Neural cell (in vitro differentiated cells): ENCODE measurements at regions not wholly inside any gene's neighbourhood (a gene's known extent, or its start where the extent isn't known, plus 50 kb on each side); places are given as distances from the start of the nearest gene placed in this dataset.

ENCODE experiments used
- H2AFZ ChIP-seq: fragments of 200-600, 300-800 bp; sonication (generic), shearing (Covaris generic); 2 replicates; pipeline ENCODE4 v1.6.0; 2014; ENCODE audit warnings: low read depth, mild to moderate bottlenecking, antibody characterized with exemption, low read length, moderate library complexity
- H3F3A ChIP-seq: fragments of 200-600 bp; shearing (Covaris generic); 2 replicates; pipeline ENCODE4 v1.6.1; 2016; ENCODE audit warnings: mild to moderate bottlenecking, moderate library complexity, mixed read lengths, antibody characterized with exemption, low read length; ENCODE audit not compliant: insufficient read depth, poor library complexity, severe bottlenecking
- H3K27ac ChIP-seq: fragments of 200-600, 300-800 bp; sonication (generic), shearing (Covaris generic); 2 replicates; pipeline ENCODE4 v1.5.1; 2014; ENCODE audit warnings: mild to moderate bottlenecking, low read length, moderate library complexity
- H3K27me3 ChIP-seq: fragments of 300-800, 200-600 bp; sonication (generic), shearing (Covaris generic); 2 replicates; pipeline ENCODE4 v1.6.0; 2014; ENCODE audit warnings: mild to moderate bottlenecking, low read depth, low read length, moderate library complexity; ENCODE audit not compliant: insufficient read depth
- H3K36me3 ChIP-seq: fragments of 300-800, 200-600 bp; sonication (generic), shearing (Covaris generic); 2 replicates; pipeline ENCODE4 v1.5.1; 2014; ENCODE audit warnings: mild to moderate bottlenecking, antibody characterized with exemption, low read length, moderate library complexity; ENCODE audit not compliant: insufficient read depth
- H3K4me2 ChIP-seq: fragments of 300-800, 200-600 bp; sonication (generic), shearing (Covaris generic); 2 replicates; pipeline ENCODE4 v1.6.0; 2014; ENCODE audit warnings: mild to moderate bottlenecking, low read length
- H3K4me3 ChIP-seq: fragments of 300-800, 200-600 bp; sonication (generic), shearing (Covaris generic); 2 replicates; pipeline ENCODE4 v1.5.1; 2014; ENCODE audit warnings: mild to moderate bottlenecking, low read length, moderate library complexity
- H3K79me2 ChIP-seq: fragments of 200-600 bp; shearing (Covaris generic); replicated peaks from 2 replicates; pipeline ENCODE4 v1.6.0; 2014; ENCODE audit warnings: mild to moderate bottlenecking, low read length, moderate library complexity; ENCODE audit not compliant: insufficient read depth
- H3K9ac ChIP-seq: fragments of 300-800, 200-600 bp; sonication (generic), shearing (Covaris generic); 2 replicates; pipeline ENCODE4 v1.6.1; 2016; ENCODE audit warnings: mild to moderate bottlenecking, low read length, mixed read lengths
- H3K9me2 ChIP-seq: fragments of 200-600 bp; shearing (Covaris generic); 2 replicates; pipeline ENCODE4 v1.6.1; 2016; ENCODE audit warnings: mild to moderate bottlenecking, low read length, mixed read lengths; ENCODE audit not compliant: insufficient read depth
- H3K9me3 ChIP-seq: fragments of 200-600, 300-800 bp; sonication (generic), shearing (Covaris generic); 2 replicates; pipeline ENCODE4 v1.6.1; 2016; ENCODE audit warnings: mild to moderate bottlenecking, mixed run types, low read length, moderate library complexity, mixed read lengths
- H4K20me1 ChIP-seq: fragments of 200-600 bp; shearing (Covaris generic); 2 replicates; pipeline ENCODE4 v1.6.1; 2016; ENCODE audit warnings: mild to moderate bottlenecking, mixed run types; ENCODE audit not compliant: insufficient read depth
- EP300 ChIP-seq: fragments of 450-650 bp; conservative IDR thresholded peaks from 2 replicates; pipeline ENCODE4 v1.6.1; 2014; ENCODE audit warnings: antibody characterized with exemption, mild to moderate bottlenecking, moderate library complexity; ENCODE audit not compliant: poor library complexity, severe bottlenecking
- EZH2 ChIP-seq: fragments of 200-600, 300-800 bp; shearing (Covaris generic), sonication (generic); IDR thresholded peaks from 2 replicates; pipeline ENCODE4 v1.6.1; 2014; ENCODE audit warnings: antibody characterized with exemption, low read length, borderline replicate concordance, mild to moderate bottlenecking; ENCODE audit not compliant: insufficient read depth, poor library complexity, severe bottlenecking
- MXI1 ChIP-seq: fragments of 450-650 bp; conservative IDR thresholded peaks from 2 replicates; pipeline ENCODE4 v1.6.1; 2014; ENCODE audit warnings: antibody characterized with exemption, mild to moderate bottlenecking; ENCODE audit not compliant: poor library complexity, severe bottlenecking
- POLR2AphosphoS5 ChIP-seq: IDR thresholded peaks from 2 replicates; pipeline ENCODE4 v1.6.1; 2012
- RAD21 ChIP-seq: fragments of 450-650 bp; conservative IDR thresholded peaks from 2 replicates; pipeline ENCODE4 v1.6.1; 2014; ENCODE audit warnings: antibody characterized with exemption, mild to moderate bottlenecking, moderate library complexity
- SMC3 ChIP-seq: fragments of 450-650 bp; conservative IDR thresholded peaks from 2 replicates; pipeline ENCODE4 v1.6.1; 2014; ENCODE audit warnings: antibody characterized with exemption, mild to moderate bottlenecking, moderate library complexity; ENCODE audit not compliant: poor library complexity
- TAF1 ChIP-seq: IDR thresholded peaks from 2 replicates; pipeline ENCODE4 v1.6.1; 2012; ENCODE audit warnings: low read depth
- TF ChIP-seq, protein P1 (sequence below): fragments of 450-650 bp; IDR thresholded peaks from 2 replicates; pipeline ENCODE4 v1.5.1; 2014; ENCODE audit warnings: antibody characterized with exemption, mild to moderate bottlenecking, moderate library complexity; ENCODE audit not compliant: poor library complexity, severe bottlenecking
- TF ChIP-seq, protein P2 (sequence below): IDR thresholded peaks from 2 replicates; pipeline ENCODE4 v1.6.1; 2012; ENCODE audit warnings: borderline replicate concordance

DNA sequence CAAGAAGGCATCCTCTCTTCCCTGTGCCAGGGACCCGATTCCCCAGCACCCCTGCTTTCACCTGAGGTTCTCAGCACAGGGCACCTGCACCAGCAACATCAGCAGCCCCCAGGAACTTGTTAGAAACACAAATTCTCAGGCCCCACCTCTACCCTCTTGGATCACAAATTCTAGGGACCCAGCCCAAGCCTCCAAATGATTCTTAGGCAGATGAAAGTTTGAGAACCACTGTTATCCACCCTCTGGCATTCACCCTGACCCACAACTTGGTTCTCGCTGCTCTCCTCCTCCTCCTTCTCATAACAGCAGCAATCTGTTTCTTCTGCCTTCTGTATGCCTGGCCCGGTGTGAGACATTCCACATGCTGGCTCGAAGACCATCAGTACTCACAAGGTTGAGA is 60.3 kb upstream of the HIVEP3 start:
- Histone ChIP-seq H3K79me2 (no peaks in the 10 kb centered on the region), H4K20me1 (no peaks in the 10 kb centered on the region), H3K4me2 (no peak overlapping the region), H3K27me3 (no peaks in the 10 kb centered on the region), H3K9ac (no peak overlapping the region), H3K9me2 (no peaks in the 10 kb centered on the region), H3K36me3 (no peaks in the 10 kb centered on the region), H3F3A (no peaks in the 10 kb centered on the region), H3K9me3 (no peaks in the 10 kb centered on the region), H3K4me3 (no peak overlapping the region), H2AFZ (no peak overlapping the region), H3K27ac (no peak overlapping the region)
- TF ChIP-seq EZH2 (no peak), MXI1 (no peak), EP300 (no peak), TAF1 (no peak), SMC3 (no peak), RAD21 (no peak), POLR2AphosphoS5 (no peak)
- TF ChIP-seq, protein P1, sequence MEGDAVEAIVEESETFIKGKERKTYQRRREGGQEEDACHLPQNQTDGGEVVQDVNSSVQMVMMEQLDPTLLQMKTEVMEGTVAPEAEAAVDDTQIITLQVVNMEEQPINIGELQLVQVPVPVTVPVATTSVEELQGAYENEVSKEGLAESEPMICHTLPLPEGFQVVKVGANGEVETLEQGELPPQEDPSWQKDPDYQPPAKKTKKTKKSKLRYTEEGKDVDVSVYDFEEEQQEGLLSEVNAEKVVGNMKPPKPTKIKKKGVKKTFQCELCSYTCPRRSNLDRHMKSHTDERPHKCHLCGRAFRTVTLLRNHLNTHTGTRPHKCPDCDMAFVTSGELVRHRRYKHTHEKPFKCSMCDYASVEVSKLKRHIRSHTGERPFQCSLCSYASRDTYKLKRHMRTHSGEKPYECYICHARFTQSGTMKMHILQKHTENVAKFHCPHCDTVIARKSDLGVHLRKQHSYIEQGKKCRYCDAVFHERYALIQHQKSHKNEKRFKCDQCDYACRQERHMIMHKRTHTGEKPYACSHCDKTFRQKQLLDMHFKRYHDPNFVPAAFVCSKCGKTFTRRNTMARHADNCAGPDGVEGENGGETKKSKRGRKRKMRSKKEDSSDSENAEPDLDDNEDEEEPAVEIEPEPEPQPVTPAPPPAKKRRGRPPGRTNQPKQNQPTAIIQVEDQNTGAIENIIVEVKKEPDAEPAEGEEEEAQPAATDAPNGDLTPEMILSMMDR, result no peak
- TF ChIP-seq, protein P2, sequence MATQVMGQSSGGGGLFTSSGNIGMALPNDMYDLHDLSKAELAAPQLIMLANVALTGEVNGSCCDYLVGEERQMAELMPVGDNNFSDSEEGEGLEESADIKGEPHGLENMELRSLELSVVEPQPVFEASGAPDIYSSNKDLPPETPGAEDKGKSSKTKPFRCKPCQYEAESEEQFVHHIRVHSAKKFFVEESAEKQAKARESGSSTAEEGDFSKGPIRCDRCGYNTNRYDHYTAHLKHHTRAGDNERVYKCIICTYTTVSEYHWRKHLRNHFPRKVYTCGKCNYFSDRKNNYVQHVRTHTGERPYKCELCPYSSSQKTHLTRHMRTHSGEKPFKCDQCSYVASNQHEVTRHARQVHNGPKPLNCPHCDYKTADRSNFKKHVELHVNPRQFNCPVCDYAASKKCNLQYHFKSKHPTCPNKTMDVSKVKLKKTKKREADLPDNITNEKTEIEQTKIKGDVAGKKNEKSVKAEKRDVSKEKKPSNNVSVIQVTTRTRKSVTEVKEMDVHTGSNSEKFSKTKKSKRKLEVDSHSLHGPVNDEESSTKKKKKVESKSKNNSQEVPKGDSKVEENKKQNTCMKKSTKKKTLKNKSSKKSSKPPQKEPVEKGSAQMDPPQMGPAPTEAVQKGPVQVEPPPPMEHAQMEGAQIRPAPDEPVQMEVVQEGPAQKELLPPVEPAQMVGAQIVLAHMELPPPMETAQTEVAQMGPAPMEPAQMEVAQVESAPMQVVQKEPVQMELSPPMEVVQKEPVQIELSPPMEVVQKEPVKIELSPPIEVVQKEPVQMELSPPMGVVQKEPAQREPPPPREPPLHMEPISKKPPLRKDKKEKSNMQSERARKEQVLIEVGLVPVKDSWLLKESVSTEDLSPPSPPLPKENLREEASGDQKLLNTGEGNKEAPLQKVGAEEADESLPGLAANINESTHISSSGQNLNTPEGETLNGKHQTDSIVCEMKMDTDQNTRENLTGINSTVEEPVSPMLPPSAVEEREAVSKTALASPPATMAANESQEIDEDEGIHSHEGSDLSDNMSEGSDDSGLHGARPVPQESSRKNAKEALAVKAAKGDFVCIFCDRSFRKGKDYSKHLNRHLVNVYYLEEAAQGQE, result no peak

DNA sequence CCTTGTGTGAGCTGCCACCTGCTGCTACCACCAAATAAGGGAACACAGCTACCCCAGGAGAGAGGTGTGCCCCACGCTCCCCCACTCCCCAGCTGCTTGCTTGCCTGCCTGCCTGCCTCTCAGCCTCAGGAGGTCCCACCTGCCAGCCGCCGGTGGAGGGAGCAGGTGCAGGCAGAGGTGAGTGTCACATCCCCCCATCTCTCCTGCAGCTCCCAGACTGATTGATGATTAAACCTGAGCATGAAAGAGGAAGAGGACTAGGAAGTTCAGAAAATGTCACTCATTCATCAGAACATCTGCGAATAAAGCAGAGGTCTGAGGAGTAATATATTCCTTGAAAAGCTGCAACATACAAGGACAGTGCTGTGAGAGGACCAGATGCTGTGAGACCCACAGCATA is 58.6 kb upstream of the HIVEP3 start:
- H3K4me2 ChIP-seq, result no peak overlapping the region
- H3K27ac ChIP-seq, result no peak overlapping the region
- H2AFZ ChIP-seq, result no peak overlapping the region
- H3K27me3 ChIP-seq, result no peaks in the 10 kb centered on the region
- H4K20me1 ChIP-seq, result no peaks in the 10 kb centered on the region
- TF ChIP-seq RAD21 (no peak), SMC3 (no peak)
- no peaks in the 10 kb centered on the region for H3F3A ChIP-seq
- H3K9me3 ChIP-seq, result no peaks in the 10 kb centered on the region
- H3K79me2 ChIP-seq, result no peaks in the 10 kb centered on the region
- H3K36me3 ChIP-seq, result no peaks in the 10 kb centered on the region
- H3K4me3 ChIP-seq, result no peak overlapping the region
- no peaks in the 10 kb centered on the region for H3K9me2 ChIP-seq
- H3K9ac ChIP-seq, result no peak overlapping the region

DNA sequence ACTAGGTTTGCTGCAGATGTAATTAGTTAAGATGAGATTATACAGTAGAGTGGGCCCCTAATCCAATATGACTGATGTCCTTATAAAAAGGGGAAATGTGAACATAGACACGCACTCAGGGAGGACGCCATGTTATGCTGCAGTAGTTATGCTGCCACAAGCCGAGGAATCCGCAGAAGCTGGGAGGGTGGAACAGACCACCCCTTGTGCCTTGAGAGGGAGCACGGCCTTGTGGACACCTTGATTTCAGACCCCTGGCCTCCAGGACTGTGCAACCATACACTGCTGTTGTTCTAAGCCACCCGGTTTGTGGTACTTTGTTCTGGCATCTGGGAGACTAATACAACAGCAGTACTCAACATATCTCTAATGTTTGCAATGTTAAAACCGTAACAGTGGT is 57.9 kb upstream of the HIVEP3 start:
- Histone ChIP-seq H2AFZ (no peak overlapping the region), H3K4me2 (no peak overlapping the region), H3K36me3 (no peaks in the 10 kb centered on the region), H3K9ac (no peak overlapping the region), H4K20me1 (no peaks in the 10 kb centered on the region), H3F3A (no peaks in the 10 kb centered on the region), H3K27ac (no peak overlapping the region), H3K9me3 (no peaks in the 10 kb centered on the region), H3K4me3 (no peak overlapping the region), H3K27me3 (no peaks in the 10 kb centered on the region), H3K9me2 (no peaks in the 10 kb centered on the region), H3K79me2 (no peaks in the 10 kb centered on the region)
- TF ChIP-seq MXI1 (no peak), TAF1 (no peak), SMC3 (no peak), RAD21 (no peak), EP300 (no peak), POLR2AphosphoS5 (no peak), EZH2 (no peak)
- TF ChIP-seq, protein P1, result no peak
- TF ChIP-seq, protein P2, result no peak
